MCF 10A (cell line): ENCODE measurements at regions not wholly inside any gene's neighbourhood (a gene's known extent, or its start where the extent isn't known, plus 50 kb on each side); places are given as distances from the start of the nearest gene placed in this dataset.
"Not testable (repeated sequence)": the region's sequence is repeated elsewhere in the genome, so short reads cannot be mapped to it uniquely, and the experiment has no call there.

Experiments used
- BruUV-seq: library from RNA; stranded (reverse); fragments of 400-500 nt; replicated peaks from 2 replicates; lab custom pipeline; 2021; lab: Mats Ljungman, UMichigan
- CTCF ChIA-PET: fragments of 300-600 bp; sonication (Branson Sonifier 250); formaldehyde crosslinking; extraction: SDS; loops from one replicate; lab custom pipeline; 2021; ENCODE audit warnings: antibody characterized with exemption, inconsistent platforms; lab: Yijun Ruan, JAX
- POLR2A ChIA-PET: fragments of 300-600, 350-650 bp; sonication (Branson Sonifier 250); formaldehyde crosslinking; extraction: SDS; loops from one replicate; lab custom pipeline; 2020; ENCODE audit warnings: antibody characterized with exemption, inconsistent platforms; lab: Yijun Ruan, JAX
- DNase-seq: peaks from one replicate; pipeline ENCODE4 v3.0.0-alpha.2; 2018; ENCODE audit not compliant: unreplicated experiment
- H3K27ac Mint-ChIP-seq: one replicate; pipeline ENCODE4 v1.8.0; 2022; ENCODE audit warnings: mild to moderate bottlenecking, low read depth, mixed read lengths; ENCODE audit not compliant: unreplicated experiment
- H3K27me3 Mint-ChIP-seq: one replicate; pipeline ENCODE4 v1.8.0; 2022; ENCODE audit warnings: mixed read lengths; ENCODE audit not compliant: insufficient read depth, unreplicated experiment
- H3K36me3 Mint-ChIP-seq: one replicate; pipeline ENCODE4 v1.8.0; 2022; ENCODE audit warnings: mild to moderate bottlenecking, moderate library complexity, mixed read lengths; ENCODE audit not compliant: insufficient read depth, unreplicated experiment
- H3K4me1 Mint-ChIP-seq: one replicate; pipeline ENCODE4 v1.8.0; 2022; ENCODE audit warnings: mixed read lengths; ENCODE audit not compliant: insufficient read depth, unreplicated experiment
- H3K4me3 Mint-ChIP-seq: one replicate; pipeline ENCODE4 v1.8.0; 2022; ENCODE audit warnings: mild to moderate bottlenecking, moderate library complexity, mixed read lengths; ENCODE audit not compliant: unreplicated experiment
- H3K9me3 Mint-ChIP-seq: one replicate; pipeline ENCODE4 v1.8.0; 2022; ENCODE audit warnings: mixed read lengths; ENCODE audit not compliant: unreplicated experiment
- intact Hi-C: fragments of 100-400 bp; cut with micrococcal nuclease; formaldehyde crosslinking; loops from 2 replicates; pipeline ENCODE4 v1.14.1; 2022
- TF ChIP-seq, protein P1 (sequence below): fragments of 200-600 bp; IDR thresholded peaks from one replicate; pipeline ENCODE4 v1.8.0; 2022; ENCODE audit warnings: antibody characterized with exemption, mild to moderate bottlenecking; ENCODE audit not compliant: unreplicated experiment

- TF ChIP-seq, protein P1, sequence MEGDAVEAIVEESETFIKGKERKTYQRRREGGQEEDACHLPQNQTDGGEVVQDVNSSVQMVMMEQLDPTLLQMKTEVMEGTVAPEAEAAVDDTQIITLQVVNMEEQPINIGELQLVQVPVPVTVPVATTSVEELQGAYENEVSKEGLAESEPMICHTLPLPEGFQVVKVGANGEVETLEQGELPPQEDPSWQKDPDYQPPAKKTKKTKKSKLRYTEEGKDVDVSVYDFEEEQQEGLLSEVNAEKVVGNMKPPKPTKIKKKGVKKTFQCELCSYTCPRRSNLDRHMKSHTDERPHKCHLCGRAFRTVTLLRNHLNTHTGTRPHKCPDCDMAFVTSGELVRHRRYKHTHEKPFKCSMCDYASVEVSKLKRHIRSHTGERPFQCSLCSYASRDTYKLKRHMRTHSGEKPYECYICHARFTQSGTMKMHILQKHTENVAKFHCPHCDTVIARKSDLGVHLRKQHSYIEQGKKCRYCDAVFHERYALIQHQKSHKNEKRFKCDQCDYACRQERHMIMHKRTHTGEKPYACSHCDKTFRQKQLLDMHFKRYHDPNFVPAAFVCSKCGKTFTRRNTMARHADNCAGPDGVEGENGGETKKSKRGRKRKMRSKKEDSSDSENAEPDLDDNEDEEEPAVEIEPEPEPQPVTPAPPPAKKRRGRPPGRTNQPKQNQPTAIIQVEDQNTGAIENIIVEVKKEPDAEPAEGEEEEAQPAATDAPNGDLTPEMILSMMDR, result no peak
- CTCF ChIA-PET, result interaction anchor here (0.7 kb wide), 1 partner anchor 337 kb away, joined by 3 read pairs; no protein-coding TSS in a partner anchor
- no peaks in the 10 kb centered on the region for H3K36me3 Mint-ChIP-seq
- H3K4me3 Mint-ChIP-seq, result no peak overlapping the region
- no peaks in the 10 kb centered on the region for H3K27me3 Mint-ChIP-seq
- POLR2A ChIA-PET, result no interaction called here
- H3K4me1 Mint-ChIP-seq, result no peaks in the 10 kb centered on the region
- DNase-seq, result no peak
- H3K9me3 Mint-ChIP-seq, result no peaks in the 10 kb centered on the region
- H3K27ac Mint-ChIP-seq, result no peak overlapping the region
- intact Hi-C loops, result no loop called here
- BruUV-seq, result no TSS peak
These were observed 740.9 kb downstream of the GALC start for GRCh38 chr14:87252103-87252502.

DNA sequence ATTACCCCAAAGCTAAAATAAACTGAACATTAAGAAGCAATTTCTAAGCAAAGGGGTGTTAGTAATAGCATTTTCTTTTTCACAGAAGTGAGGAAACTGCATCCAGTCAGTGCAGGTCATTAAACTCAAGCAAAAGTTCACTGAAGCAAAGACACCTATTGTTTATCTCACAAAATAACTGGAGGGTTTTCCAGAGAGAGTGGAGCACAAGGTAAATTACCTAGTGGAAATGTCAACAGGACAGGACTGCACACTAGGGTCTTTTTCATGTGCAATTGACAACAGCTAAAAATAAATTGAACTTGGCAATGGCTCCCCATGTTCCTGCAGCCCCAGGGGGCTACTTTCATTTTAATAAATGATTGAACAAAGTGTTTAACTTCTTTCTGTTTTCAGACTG is 742.0 kb downstream of the GALC start:
- Mint-ChIP-seq H3K27ac (no peak overlapping the region), H3K4me3 (no peak overlapping the region), H3K36me3 (no peaks in the 10 kb centered on the region), H3K9me3 (peaks cover 10% of the 10 kb centered on the region), H3K27me3 (no peaks in the 10 kb centered on the region), H3K4me1 (no peaks in the 10 kb centered on the region)
- no peak for DNase-seq
- POLR2A ChIA-PET, result no interaction called here
- intact Hi-C loops, result no loop called here
- CTCF ChIA-PET, result no interaction called here
- TF ChIP-seq, protein P1, result no peak
- no TSS peak for BruUV-seq

DNA sequence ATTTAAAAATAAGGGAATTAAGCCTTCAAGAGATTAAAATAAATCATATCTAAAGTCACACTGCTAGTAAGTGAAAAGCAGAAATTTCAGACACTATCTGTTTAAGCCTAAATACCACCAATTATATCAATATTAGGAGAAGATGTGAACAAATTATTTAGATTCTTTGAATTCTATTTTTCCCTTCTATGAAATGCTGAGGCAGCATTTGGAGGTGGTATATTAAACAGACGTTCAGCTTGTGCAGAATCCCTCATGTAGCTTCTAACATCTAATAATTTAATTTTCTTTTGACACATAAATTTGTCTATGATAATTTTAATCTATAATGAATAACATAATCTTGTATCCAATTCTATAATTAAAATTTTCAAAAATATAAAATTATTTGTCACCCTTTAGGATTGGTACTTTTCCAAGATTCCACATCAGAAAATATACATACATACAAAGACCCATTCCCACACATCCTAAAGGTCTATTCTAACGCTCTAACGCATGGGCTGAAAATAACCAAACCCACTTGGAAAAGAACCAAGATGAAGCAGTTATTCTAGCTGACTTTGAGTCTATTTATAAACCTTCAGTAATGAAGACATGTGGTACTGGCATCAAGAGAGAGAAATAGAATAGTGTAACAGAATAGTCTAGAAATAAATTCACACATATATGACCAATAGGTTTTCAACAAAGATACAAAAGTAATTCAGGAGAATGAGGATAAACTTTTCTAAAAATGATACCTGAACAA is 751.8 kb downstream of the GALC start:
- H3K27ac Mint-ChIP-seq, result no peak overlapping the region
- no peaks in the 10 kb centered on the region for H3K4me1 Mint-ChIP-seq
- DNase-seq, result no peak
- H3K4me3 Mint-ChIP-seq, result no peak overlapping the region
- ChIA-PET POLR2A (no interaction called here), CTCF (no interaction called here)
- no peaks in the 10 kb centered on the region for H3K36me3 Mint-ChIP-seq
- peaks cover 2% of the 10 kb centered on the region for H3K9me3 Mint-ChIP-seq
- TF ChIP-seq, protein P1, result no peak
- intact Hi-C loops, result no loop called here
- no TSS peak for BruUV-seq
- no peaks in the 10 kb centered on the region for H3K27me3 Mint-ChIP-seq

- H3K36me3 Mint-ChIP-seq, H3K4me1 Mint-ChIP-seq, H3K27me3 Mint-ChIP-seq, CTCF ChIA-PET, BruUV-seq, H3K9me3 Mint-ChIP-seq, H3K4me3 Mint-ChIP-seq, POLR2A ChIA-PET, DNase-seq, intact Hi-C loops: not testable (repeated sequence)
- peak overlapping the region; percentile 66 for H3K27ac Mint-ChIP-seq
These were observed 752.7 kb downstream of the GALC start for GRCh38 chr14:87240319-87240718.
